OCI-LY3 (cell line): ENCODE measurements at regions not wholly inside any gene's neighbourhood (a gene's known extent, or its start where the extent isn't known, plus 50 kb on each side); places are given as distances from the start of the nearest gene placed in this dataset.

Experiments
- H2AFZ ChIP-seq: fragments of 200-600, 300-600 bp; shearing (Covaris generic); 2 replicates; pipeline ENCODE4 v1.6.0; 2014; ENCODE audit warnings: antibody characterized with exemption, low read depth, low read length
- H3K27ac ChIP-seq: fragments of 200-600, 300-600 bp; sonication (generic); 2 replicates; pipeline ENCODE4 v1.5.1; 2014; ENCODE audit warnings: mild to moderate bottlenecking, low read length, moderate library complexity, mixed read lengths
- H3K27me3 ChIP-seq: fragments of 200-600, 300-600 bp; sonication (generic); 2 replicates; pipeline ENCODE4 v1.6.1; 2014; ENCODE audit warnings: low read depth, low read length, mixed read lengths
- H3K36me3 ChIP-seq: fragments of 200-600, 300-600 bp; sonication (generic); replicated peaks from 2 replicates; pipeline ENCODE3; 2014; ENCODE audit warnings: low read depth, low read length, mixed read lengths
- H3K4me1 ChIP-seq: fragments of 300-600, 200-600 bp; sonication (generic); 2 replicates; pipeline ENCODE4 v1.6.1; 2014; ENCODE audit warnings: low read length, mixed read lengths
- H3K4me2 ChIP-seq: fragments of 200-600, 300-600 bp; sonication (generic); 2 replicates; pipeline ENCODE4 v1.6.1; 2014; ENCODE audit warnings: low read length, mixed read lengths
- H3K4me3 ChIP-seq: fragments of 300-600, 200-600 bp; sonication (generic); 2 replicates; pipeline ENCODE4 v1.5.1; 2014; ENCODE audit warnings: antibody characterized with exemption, mild to moderate bottlenecking, low read length, moderate library complexity
- H3K79me2 ChIP-seq: fragments of 300-600, 200-600 bp; shearing (Covaris generic); 2 replicates; pipeline ENCODE4 v1.6.1; 2014; ENCODE audit warnings: mild to moderate bottlenecking, low read length, mixed read lengths
- H3K9ac ChIP-seq: fragments of 300-600, 200-600 bp; shearing (Covaris generic); 2 replicates; pipeline ENCODE4 v1.6.0; 2014; ENCODE audit warnings: mild to moderate bottlenecking, low read length, moderate library complexity
- H3K9me3 ChIP-seq: fragments of 200-600, 300-600 bp; shearing (Covaris generic); 2 replicates; pipeline ENCODE4 v1.6.1; 2014; ENCODE audit warnings: low read length, mixed read lengths; ENCODE audit not compliant: insufficient read depth
- H4K20me1 ChIP-seq: fragments of 200-600, 300-600 bp; sonication (generic); 2 replicates; pipeline ENCODE4 v1.6.1; 2016; ENCODE audit warnings: low read length, mixed read lengths; ENCODE audit not compliant: insufficient read depth
- CTCF ChIP-seq: fragments of 200-600, 300-600 bp; sonication (generic); IDR thresholded peaks from 2 replicates; pipeline ENCODE4 v1.5.1; 2014; ENCODE audit warnings: antibody characterized with exemption, low read length, low read depth
- EZH2phosphoT487 ChIP-seq: fragments of 200-600 bp; shearing (Covaris generic); IDR thresholded peaks from 2 replicates; pipeline ENCODE4 v1.6.1; 2018; ENCODE audit warnings: antibody characterized with exemption, mixed run types, low read depth

GRCh38 chr6:137763436-137763835 lies 103.6 kb upstream of the TNFAIP3 start:
- no peak overlapping the region for H3K4me3 ChIP-seq
- no peak overlapping the region for H3K4me2 ChIP-seq
- no peak overlapping the region for H2AFZ ChIP-seq
- no peaks in the 10 kb centered on the region for H4K20me1 ChIP-seq
- H3K9me3 ChIP-seq: no peaks in the 10 kb centered on the region
- H3K4me1 ChIP-seq: peaks cover 9% of the 10 kb centered on the region
- H3K27me3 ChIP-seq: no peaks in the 10 kb centered on the region
- no peak overlapping the region for H3K27ac ChIP-seq
- no peaks in the 10 kb centered on the region for H3K79me2 ChIP-seq
- H3K9ac ChIP-seq: no peak overlapping the region
- no peak for TF ChIP-seq CTCF
- TF ChIP-seq EZH2phosphoT487: no peak
- no peaks in the 10 kb centered on the region for H3K36me3 ChIP-seq

GRCh38 chr6:137763886-137764285 lies 103.2 kb upstream of the TNFAIP3 start:
- Histone ChIP-seq H2AFZ (no peak overlapping the region), H3K9ac (no peak overlapping the region), H3K79me2 (no peaks in the 10 kb centered on the region), H3K4me2 (no peak overlapping the region), H3K36me3 (no peaks in the 10 kb centered on the region), H3K27me3 (no peaks in the 10 kb centered on the region), H4K20me1 (no peaks in the 10 kb centered on the region), H3K27ac (no peak overlapping the region), H3K4me3 (no peak overlapping the region), H3K4me1 (peaks cover 14% of the 10 kb centered on the region), H3K9me3 (no peaks in the 10 kb centered on the region)
- TF ChIP-seq CTCF (no peak), EZH2phosphoT487 (no peak)

GRCh38 chr6:137764464-137764863 lies 102.6 kb upstream of the TNFAIP3 start:
- no peaks in the 10 kb centered on the region for H3K9me3 ChIP-seq
- TF ChIP-seq CTCF: no peak
- no peak for TF ChIP-seq EZH2phosphoT487
- H3K4me2 ChIP-seq: no peak overlapping the region
- no peaks in the 10 kb centered on the region for H3K79me2 ChIP-seq
- no peaks in the 10 kb centered on the region for H4K20me1 ChIP-seq
- no peak overlapping the region for H3K9ac ChIP-seq
- H3K27ac ChIP-seq: no peak overlapping the region
- no peaks in the 10 kb centered on the region for H3K27me3 ChIP-seq
- H3K4me3 ChIP-seq: no peak overlapping the region
- H2AFZ ChIP-seq: no peak overlapping the region
- H3K4me1 ChIP-seq: peaks cover 19% of the 10 kb centered on the region
- H3K36me3 ChIP-seq: no peaks in the 10 kb centered on the region

GRCh38 chr6:137765059-137765458 lies 102.0 kb upstream of the TNFAIP3 start:
- no peak overlapping the region for H3K4me2 ChIP-seq
- no peak overlapping the region for H3K4me3 ChIP-seq
- H3K27ac ChIP-seq: no peak overlapping the region
- no peaks in the 10 kb centered on the region for H3K79me2 ChIP-seq
- H3K36me3 ChIP-seq: no peaks in the 10 kb centered on the region
- H3K9me3 ChIP-seq: no peaks in the 10 kb centered on the region
- no peaks in the 10 kb centered on the region for H4K20me1 ChIP-seq
- peaks cover 25% of the 10 kb centered on the region for H3K4me1 ChIP-seq
- H3K27me3 ChIP-seq: no peaks in the 10 kb centered on the region
- H3K9ac ChIP-seq: no peak overlapping the region
- TF ChIP-seq CTCF (no peak), EZH2phosphoT487 (no peak)
- H2AFZ ChIP-seq: no peak overlapping the region
